ENCODE measurements at regions not wholly inside any gene's neighbourhood (a gene's known extent, or its start where the extent isn't known, plus 50 kb on each side); places are given as distances from the start of the nearest gene placed in this dataset.

- no peak for TF ChIP-seq CTCF (IDR thresholded peaks at IDR 0.05; ENCODE audit: borderline replicate concordance, insufficient read depth, low read depth, low read length)
- no peak overlapping the region for H3K4me3 ChIP-seq (ENCODE audit: low read depth, low read length)
These were observed 87.5 kb upstream of the DAZL start for GRCh38 chr3:16692486-16693344.

GRCh38 chr3:16693820-16694219, 88.6 kb upstream of the DAZL start:
- H3K4me3 ChIP-seq (ENCODE audit: low read depth, low read length), result no peak overlapping the region
- TF ChIP-seq CTCF (IDR thresholded peaks at IDR 0.05; ENCODE audit: borderline replicate concordance, insufficient read depth, low read depth, low read length), result no peak

GRCh38 chr3:16695710-16696109, 90.5 kb upstream of the DAZL start:
- no peak overlapping the region for H3K4me3 ChIP-seq (ENCODE audit: low read depth, low read length)

GRCh38 chr3:16697443-16698147, 92.4 kb upstream of the DAZL start:
- no peak overlapping the region for H3K4me3 ChIP-seq (ENCODE audit: low read depth, low read length)
- TF ChIP-seq CTCF (IDR thresholded peaks at IDR 0.05; ENCODE audit: borderline replicate concordance, insufficient read depth, low read depth, low read length), result no peak

More at GRCh38 chr3:16695710-16696109, 90.5 kb upstream of the DAZL start:
- no peak for TF ChIP-seq CTCF (IDR thresholded peaks at IDR 0.05; ENCODE audit: borderline replicate concordance, insufficient read depth, low read depth, low read length)

GRCh38 chr3:16700651-16701050, 95.4 kb upstream of the DAZL start:
- no peak overlapping the region for H3K4me3 ChIP-seq (ENCODE audit: low read depth, low read length)
- no peak for TF ChIP-seq CTCF (IDR thresholded peaks at IDR 0.05; ENCODE audit: borderline replicate concordance, insufficient read depth, low read depth, low read length)

- no peak for TF ChIP-seq CTCF (IDR thresholded peaks at IDR 0.05; ENCODE audit: borderline replicate concordance, insufficient read depth, low read depth, low read length)
- no peak overlapping the region for H3K4me3 ChIP-seq (ENCODE audit: low read depth, low read length)
These were observed 99.7 kb upstream of the DAZL start for GRCh38 chr3:16704941-16705340.

Data from GM12875 (cell line).